ENCODE measurements at regions not wholly inside any gene's neighbourhood (a gene's known extent, or its start where the extent isn't known, plus 50 kb on each side); places are given as distances from the start of the nearest gene placed in this dataset.

DNA sequence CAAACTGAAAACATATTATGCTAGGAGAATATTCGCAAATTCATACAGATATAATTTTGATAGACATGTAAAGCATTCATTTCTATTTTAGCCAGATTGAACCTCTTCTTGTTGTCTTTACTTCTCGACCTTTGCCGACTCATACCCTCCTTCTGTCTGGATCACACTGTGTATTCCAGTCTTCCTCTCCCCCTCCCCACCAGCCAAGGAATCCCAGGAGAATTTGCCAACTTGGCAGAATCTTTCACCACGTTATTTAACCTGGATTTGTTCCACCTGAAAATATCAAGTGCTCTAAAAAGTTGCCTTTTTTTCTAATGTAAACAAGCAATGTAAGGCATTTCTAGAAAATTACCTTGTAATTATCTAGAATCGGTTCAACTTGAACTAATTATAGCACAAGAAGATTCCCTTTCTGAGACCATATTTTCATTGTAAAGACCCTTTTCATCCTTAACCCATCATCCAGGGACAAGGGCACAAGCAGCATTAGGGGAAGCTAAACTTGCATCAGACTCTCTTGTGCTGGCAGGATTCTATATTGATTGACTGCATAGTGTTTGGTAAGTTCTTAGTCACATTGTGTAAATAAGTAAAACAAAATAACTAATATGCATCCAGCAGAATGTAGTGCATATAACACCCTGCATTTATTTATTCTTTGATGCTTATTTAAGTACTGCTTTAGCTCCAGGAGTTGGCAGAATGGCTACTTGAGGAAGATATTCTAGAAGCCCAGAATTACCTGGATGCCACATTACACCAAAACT is 1328.7 kb upstream of the NXPH2 start:
- no peak for TF ChIP-seq POLR2AphosphoS5 (IDR thresholded peaks at IDR 0.05)
- TF ChIP-seq, protein P1, sequence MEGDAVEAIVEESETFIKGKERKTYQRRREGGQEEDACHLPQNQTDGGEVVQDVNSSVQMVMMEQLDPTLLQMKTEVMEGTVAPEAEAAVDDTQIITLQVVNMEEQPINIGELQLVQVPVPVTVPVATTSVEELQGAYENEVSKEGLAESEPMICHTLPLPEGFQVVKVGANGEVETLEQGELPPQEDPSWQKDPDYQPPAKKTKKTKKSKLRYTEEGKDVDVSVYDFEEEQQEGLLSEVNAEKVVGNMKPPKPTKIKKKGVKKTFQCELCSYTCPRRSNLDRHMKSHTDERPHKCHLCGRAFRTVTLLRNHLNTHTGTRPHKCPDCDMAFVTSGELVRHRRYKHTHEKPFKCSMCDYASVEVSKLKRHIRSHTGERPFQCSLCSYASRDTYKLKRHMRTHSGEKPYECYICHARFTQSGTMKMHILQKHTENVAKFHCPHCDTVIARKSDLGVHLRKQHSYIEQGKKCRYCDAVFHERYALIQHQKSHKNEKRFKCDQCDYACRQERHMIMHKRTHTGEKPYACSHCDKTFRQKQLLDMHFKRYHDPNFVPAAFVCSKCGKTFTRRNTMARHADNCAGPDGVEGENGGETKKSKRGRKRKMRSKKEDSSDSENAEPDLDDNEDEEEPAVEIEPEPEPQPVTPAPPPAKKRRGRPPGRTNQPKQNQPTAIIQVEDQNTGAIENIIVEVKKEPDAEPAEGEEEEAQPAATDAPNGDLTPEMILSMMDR (IDR thresholded peaks at IDR 0.05) = no peak

Data from gastroesophageal sphincter (tissue), 3 donors.